ENCODE measurements at regions not wholly inside any gene's neighbourhood (a gene's known extent, or its start where the extent isn't known, plus 50 kb on each side); places are given as distances from the start of the nearest gene placed in this dataset.

GRCh38 chr6:156699935-156700334 lies 77.2 kb upstream of the ARID1B start:
- no peaks in the 10 kb centered on the region for H3K9me3 Mint-ChIP-seq
- H3K27ac Mint-ChIP-seq = no peak overlapping the region
- no peak for DNase-seq (ENCODE audit: low spot score)
- ATAC-seq = no peak
- peaks cover 18% of the 10 kb centered on the region in 2 donors for H3K4me1 Mint-ChIP-seq (ENCODE audit: low read depth in 2 of 2)
- no peaks in the 10 kb centered on the region for H3K36me3 Mint-ChIP-seq
- H3K4me3 Mint-ChIP-seq = no peak overlapping the region
- peaks cover 25 to 37% of the 10 kb centered on the region in 2 donors for H3K27me3 Mint-ChIP-seq

GRCh38 chr6:156699017-156699421 lies 78.2 kb upstream of the ARID1B start:
- Mint-ChIP-seq H3K4me1 (ENCODE audit: low read depth in 2 of 2) (peaks cover 18% of the 10 kb centered on the region in 2 donors), H3K9me3 (no peaks in the 10 kb centered on the region), H3K27me3 (peaks cover 30 to 44% of the 10 kb centered on the region in 2 donors), H3K4me3 (peak overlapping the region; percentile 30), H3K27ac (no peak overlapping the region), H3K36me3 (no peaks in the 10 kb centered on the region)
- no peak for DNase-seq (ENCODE audit: low spot score)
- ATAC-seq = peak; percentile 11 to 53

GRCh38 chr6:156698239-156699016 lies 78.8 kb upstream of the ARID1B start:
- H3K27me3 Mint-ChIP-seq = peaks cover 30 to 44% of the 10 kb centered on the region in 2 donors
- no peaks in the 10 kb centered on the region for H3K9me3 Mint-ChIP-seq
- H3K4me1 Mint-ChIP-seq (ENCODE audit: low read depth in 2 of 2) = peaks cover 18% of the 10 kb centered on the region in 2 donors
- DNase-seq (ENCODE audit: low spot score) (no peak), ATAC-seq (no peak)
- H3K36me3 Mint-ChIP-seq = no peaks in the 10 kb centered on the region
- H3K27ac Mint-ChIP-seq = peak overlapping the region in 1 of 2 donors; percentile 32
- peak overlapping the region; percentile 30 for H3K4me3 Mint-ChIP-seq

- Mint-ChIP-seq H3K9me3 (no peaks in the 10 kb centered on the region), H3K27ac (peak overlapping the region in 1 of 2 donors; percentile 32), H3K36me3 (no peaks in the 10 kb centered on the region), H3K4me1 (ENCODE audit: low read depth in 2 of 2) (peaks cover 18% of the 10 kb centered on the region in 2 donors), H3K27me3 (peaks cover 30 to 43% of the 10 kb centered on the region in 2 donors), H3K4me3 (no peak overlapping the region)
- DNase-seq (ENCODE audit: low spot score) (no peak), ATAC-seq (no peak)
These were observed 79.8 kb upstream of the ARID1B start for GRCh38 chr6:156697225-156697830.

GRCh38 chr6:156695742-156696141 lies 81.4 kb upstream of the ARID1B start:
- H3K27me3 Mint-ChIP-seq = peaks cover 30 to 31% of the 10 kb centered on the region in 2 donors
- DNase-seq (ENCODE audit: low spot score) = no peak

GRCh38 chr6:156694679-156695078 lies 82.5 kb upstream of the ARID1B start:
- Mint-ChIP-seq H3K36me3 (no peaks in the 10 kb centered on the region), H3K4me1 (ENCODE audit: low read depth in 2 of 2) (peaks cover 18% of the 10 kb centered on the region in 2 donors), H3K27ac (no peak overlapping the region)

More at GRCh38 chr6:156695742-156696141, 81.4 kb upstream of the ARID1B start:
- peak in 1 of 2 donors; percentile 14 for ATAC-seq
- H3K9me3 Mint-ChIP-seq = no peaks in the 10 kb centered on the region
- H3K4me3 Mint-ChIP-seq = no peak overlapping the region
- H3K4me1 Mint-ChIP-seq (ENCODE audit: low read depth in 2 of 2) = peaks cover 18% of the 10 kb centered on the region in 2 donors
- H3K36me3 Mint-ChIP-seq = no peaks in the 10 kb centered on the region
- H3K27ac Mint-ChIP-seq = no peak overlapping the region

GRCh38 chr6:156691018-156691417 lies 86.2 kb upstream of the ARID1B start:
- Mint-ChIP-seq H3K36me3 (no peaks in the 10 kb centered on the region), H3K27me3 (peaks cover 7 to 16% of the 10 kb centered on the region in 2 donors), H3K27ac (peak overlapping the region in 1 of 2 donors; percentile 30), H3K9me3 (no peaks in the 10 kb centered on the region), H3K4me1 (ENCODE audit: low read depth in 2 of 2) (peaks cover 18 to 19% of the 10 kb centered on the region in 2 donors), H3K4me3 (no peak overlapping the region)
- ATAC-seq = no peak
- no peak for DNase-seq (ENCODE audit: low spot score)

More at GRCh38 chr6:156694679-156695078, 82.5 kb upstream of the ARID1B start:
- ATAC-seq = no peak
- Mint-ChIP-seq H3K4me3 (no peak overlapping the region), H3K27me3 (peaks cover 28 to 33% of the 10 kb centered on the region in 2 donors), H3K9me3 (no peaks in the 10 kb centered on the region)
- no peak for DNase-seq (ENCODE audit: low spot score)

GRCh38 chr6:156689656-156690055 lies 87.5 kb upstream of the ARID1B start:
- Mint-ChIP-seq H3K27me3 (peaks cover 4 to 13% of the 10 kb centered on the region in 2 donors), H3K36me3 (no peaks in the 10 kb centered on the region), H3K4me1 (ENCODE audit: low read depth in 2 of 2) (peaks cover 18 to 23% of the 10 kb centered on the region in 2 donors), H3K9me3 (no peaks in the 10 kb centered on the region), H3K4me3 (no peak overlapping the region), H3K27ac (no peak overlapping the region)
- DNase-seq (ENCODE audit: low spot score) (no peak), ATAC-seq (no peak)

- H3K27me3 Mint-ChIP-seq = peaks cover 0 to 9% of the 10 kb centered on the region in 2 donors
- peak overlapping the region; percentile 61 for H3K4me3 Mint-ChIP-seq
- ATAC-seq (no peak), DNase-seq (ENCODE audit: low spot score) (no peak)
- H3K27ac Mint-ChIP-seq = peak overlapping the region in 1 of 2 donors; percentile 65
- H3K4me1 Mint-ChIP-seq (ENCODE audit: low read depth in 2 of 2) = peaks cover 18 to 23% of the 10 kb centered on the region in 2 donors
- H3K36me3 Mint-ChIP-seq = no peaks in the 10 kb centered on the region
- no peaks in the 10 kb centered on the region for H3K9me3 Mint-ChIP-seq
These were observed 88.6 kb upstream of the ARID1B start for GRCh38 chr6:156688620-156688971.

- ATAC-seq (no peak), DNase-seq (ENCODE audit: low spot score) (no peak)
- peaks cover 2 to 9% of the 10 kb centered on the region in 2 donors for H3K27me3 Mint-ChIP-seq
- peaks cover 18 to 23% of the 10 kb centered on the region in 2 donors for H3K4me1 Mint-ChIP-seq (ENCODE audit: low read depth in 2 of 2)
- H3K36me3 Mint-ChIP-seq = no peaks in the 10 kb centered on the region
- H3K9me3 Mint-ChIP-seq = no peaks in the 10 kb centered on the region
- peak overlapping the region in 1 of 2 donors; percentile 65 for H3K27ac Mint-ChIP-seq
- H3K4me3 Mint-ChIP-seq = peak overlapping the region; percentile 61
These were observed 89.2 kb upstream of the ARID1B start for GRCh38 chr6:156687789-156688619.

- peak; percentile 98 for ATAC-seq
- peak overlapping the region; percentile 84 for H3K4me3 Mint-ChIP-seq
- peaks cover 11 to 14% of the 10 kb centered on the region in 2 donors for H3K27me3 Mint-ChIP-seq
- peak; percentile 87 for DNase-seq (ENCODE audit: low spot score)
- H3K27ac Mint-ChIP-seq = peak overlapping the region; percentile 78 to 82
- H3K4me1 Mint-ChIP-seq (ENCODE audit: low read depth in 2 of 2) = peaks cover 18 to 23% of the 10 kb centered on the region in 2 donors
- H3K9me3 Mint-ChIP-seq = no peaks in the 10 kb centered on the region
- H3K36me3 Mint-ChIP-seq = no peaks in the 10 kb centered on the region
These were observed 90.0 kb upstream of the ARID1B start for GRCh38 chr6:156686995-156687788.

- DNase-seq (ENCODE audit: low spot score) (no peak), ATAC-seq (no peak)
- Mint-ChIP-seq H3K4me3 (peak overlapping the region; percentile 84), H3K27ac (peak overlapping the region; percentile 78 to 82), H3K4me1 (ENCODE audit: low read depth in 2 of 2) (peaks cover 18 to 23% of the 10 kb centered on the region in 2 donors), H3K36me3 (no peaks in the 10 kb centered on the region), H3K27me3 (peaks cover 11% of the 10 kb centered on the region in 2 donors), H3K9me3 (no peaks in the 10 kb centered on the region)
These were observed 90.7 kb upstream of the ARID1B start for GRCh38 chr6:156686301-156686994.

All from natural killer cell treated with Interleukin-12 subunit alpha and Interleukin-12 subunit beta and Interleukin-15 and Interleukin-18, amount 100 ng/mL, for 72 hours (primary cell).